ENCODE measurements at regions not wholly inside any gene's neighbourhood (a gene's known extent, or its start where the extent isn't known, plus 50 kb on each side); places are given as distances from the start of the nearest gene placed in this dataset.

GRCh38 chr6:138555421-138555988 is 56.2 kb upstream of the NHSL1 start:
- no peak for TF ChIP-seq NFRKB (IDR thresholded peaks at IDR 0.05)
- TF ChIP-seq SP1 (IDR thresholded peaks at IDR 0.05), result no peak
